ENCODE measurements at regions not wholly inside any gene's neighbourhood (a gene's known extent, or its start where the extent isn't known, plus 50 kb on each side); places are given as distances from the start of the nearest gene placed in this dataset.

GRCh38 chr7:52340067-52340466 is 695.4 kb upstream of the POM121L12 start:
- TF ChIP-seq CTCF (conservative IDR thresholded peaks at IDR 0.05) (no peak), EZH2 (IDR thresholded peaks at IDR 0.05; ENCODE audit: low read depth) (no peak)
